GM21447 (cell line): ENCODE measurements at regions not wholly inside any gene's neighbourhood (a gene's known extent, or its start where the extent isn't known, plus 50 kb on each side); places are given as distances from the start of the nearest gene placed in this dataset.

Experiments
- ATAC-seq: cut with Tn5 transposase; IDR thresholded peaks from one replicate; pipeline ENCODE4 v1.9.1; 2021; ENCODE audit not compliant: unreplicated experiment

GRCh38 chr6:138691595-138692057 lies 81.9 kb upstream of the CCDC28A start:
- ATAC-seq: no peak

GRCh38 chr6:138692058-138692977 lies 81.3 kb upstream of the CCDC28A start:
- ATAC-seq: peak; percentile 56

- peak; percentile 56 for ATAC-seq
Measured at GRCh38 chr6:138692978-138693909, 80.3 kb upstream of the CCDC28A start.

- no peak for ATAC-seq
Measured at GRCh38 chr6:138695193-138695592, 78.4 kb upstream of the CCDC28A start.

GRCh38 chr6:138714493-138714892 lies 59.1 kb upstream of the CCDC28A start:
- ATAC-seq: no peak

GRCh38 chr6:138716013-138716412 lies 57.6 kb upstream of the CCDC28A start:
- ATAC-seq: no peak

- no peak for ATAC-seq
Measured at GRCh38 chr6:138716971-138717665, 56.5 kb upstream of the CCDC28A start.

GRCh38 chr6:138719011-138719635 lies 54.4 kb upstream of the CCDC28A start:
- ATAC-seq: no peak

- no peak for ATAC-seq
Measured at GRCh38 chr6:138719744-138720143, 53.8 kb upstream of the CCDC28A start.

GRCh38 chr6:138722425-138723371 lies 50.9 kb upstream of the CCDC28A start:
- ATAC-seq: no peak
